Sigmoid colon (tissue), 6 donors: ENCODE measurements at regions not wholly inside any gene's neighbourhood (a gene's known extent, or its start where the extent isn't known, plus 50 kb on each side); places are given as distances from the start of the nearest gene placed in this dataset.

Experiments
- DNase-seq: peaks from one replicate; pipeline ENCODE4 v3.0.0-alpha.2; 2019
- H3K27ac ChIP-seq, 4 donors: fragments of 200-600 bp; sonication (generic); one replicate each; pipeline ENCODE4 v1.5.1; 2016 to 2019; ENCODE audit warnings: mild to moderate bottlenecking in 1 of 4
- H3K27me3 ChIP-seq, 3 donors: fragments of 200-600 bp; sonication (generic); one replicate each; pipeline ENCODE4 v1.5.1; 2019; ENCODE audit warnings: mild to moderate bottlenecking in 1 of 3
- H3K36me3 ChIP-seq, 4 donors: fragments of 200-600 bp; sonication (generic); one replicate each; pipeline ENCODE4 v1.5.1; 2016 to 2019
- H3K4me1 ChIP-seq, 4 donors: fragments of 200-600 bp; sonication (generic); one replicate each; pipeline ENCODE4 v1.5.1; 2017 to 2019
- H3K4me3 ChIP-seq, 4 donors: fragments of 200-600 bp; sonication (generic); one replicate each; pipeline ENCODE4 v1.5.1; 2017 to 2019; ENCODE audit warnings: mild to moderate bottlenecking in 2 of 4, moderate library complexity in 1 of 4
- H3K9me3 ChIP-seq, 4 donors: fragments of 200-600 bp in 3 of 4; sonication (generic) in 3 of 4; one replicate each; pipeline versions ENCODE4 v1.5.1 to v1.6.1; 2013 to 2019
- EP300 ChIP-seq, 4 donors: sonication (generic); formaldehyde crosslinking; IDR thresholded peaks; one replicate each; pipeline ENCODE4 v1.6.1; 2017; ENCODE audit warnings: antibody characterized with exemption in 4 of 4
- POLR2A ChIP-seq, 2 donors: fragments of 450-650 bp; IDR thresholded peaks; one replicate each; pipeline ENCODE4 v1.6.1; 2016; ENCODE audit warnings: antibody characterized with exemption in 2 of 2, mild to moderate bottlenecking in 2 of 2, moderate library complexity in 2 of 2
- POLR2AphosphoS5 ChIP-seq, 4 donors: sonication (generic); formaldehyde crosslinking; IDR thresholded peaks; one replicate each; pipeline ENCODE4 v1.6.1; 2017; ENCODE audit warnings: antibody characterized with exemption in 4 of 4
- WGBS, 2 donors: extraction: QIAGEN DNeasy Blood & Tissue Kit; methylation state at CpG; one replicate each; pipeline ENCODE4 v1.1.7; 2013; 5-methylcytosine and 5-hydroxymethylcytosine counted together
- intact Hi-C: fragments of 100-400 bp; cut with DNase I; formaldehyde crosslinking; loops from one replicate; pipeline ENCODE4 v1.15.1; 2023
- TF ChIP-seq, protein P1 (sequence below), 4 experiments: fragments of 450-650 bp in 3 of 4; fragments of 200-600 bp in 1 of 4; IDR thresholded peaks; one replicate each; pipeline ENCODE4 v1.5.1; 2016 to 2019; ENCODE audit warnings: antibody characterized with exemption in 4 of 4, mild to moderate bottlenecking in 3 of 4, moderate library complexity in 2 of 4
- donor health status: healthy with polysubstance abuse.
- donor health status: healthy.

GRCh38 chr4:138537731-138538490 lies 295.8 kb upstream of the SLC7A11 start:
- H3K9me3 ChIP-seq: peaks cover 0 to 4% (median 0%) of the 10 kb centered on the region in 4 donors
- H3K36me3 ChIP-seq: no peaks in the 10 kb centered on the region
- TF ChIP-seq POLR2A (IDR thresholded peaks at IDR 0.05) (no peak), POLR2AphosphoS5 (IDR thresholded peaks at IDR 0.05) (no peak), EP300 (IDR thresholded peaks at IDR 0.05) (no peak)
- TF ChIP-seq, protein P1, sequence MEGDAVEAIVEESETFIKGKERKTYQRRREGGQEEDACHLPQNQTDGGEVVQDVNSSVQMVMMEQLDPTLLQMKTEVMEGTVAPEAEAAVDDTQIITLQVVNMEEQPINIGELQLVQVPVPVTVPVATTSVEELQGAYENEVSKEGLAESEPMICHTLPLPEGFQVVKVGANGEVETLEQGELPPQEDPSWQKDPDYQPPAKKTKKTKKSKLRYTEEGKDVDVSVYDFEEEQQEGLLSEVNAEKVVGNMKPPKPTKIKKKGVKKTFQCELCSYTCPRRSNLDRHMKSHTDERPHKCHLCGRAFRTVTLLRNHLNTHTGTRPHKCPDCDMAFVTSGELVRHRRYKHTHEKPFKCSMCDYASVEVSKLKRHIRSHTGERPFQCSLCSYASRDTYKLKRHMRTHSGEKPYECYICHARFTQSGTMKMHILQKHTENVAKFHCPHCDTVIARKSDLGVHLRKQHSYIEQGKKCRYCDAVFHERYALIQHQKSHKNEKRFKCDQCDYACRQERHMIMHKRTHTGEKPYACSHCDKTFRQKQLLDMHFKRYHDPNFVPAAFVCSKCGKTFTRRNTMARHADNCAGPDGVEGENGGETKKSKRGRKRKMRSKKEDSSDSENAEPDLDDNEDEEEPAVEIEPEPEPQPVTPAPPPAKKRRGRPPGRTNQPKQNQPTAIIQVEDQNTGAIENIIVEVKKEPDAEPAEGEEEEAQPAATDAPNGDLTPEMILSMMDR (IDR thresholded peaks at IDR 0.05): no peak
- H3K4me3 ChIP-seq: no peak overlapping the region
- H3K4me1 ChIP-seq: no peaks in the 10 kb centered on the region
- no peak overlapping the region for H3K27ac ChIP-seq
- DNase-seq: no peak
- 68 to 77% methylated on average over 4 of the region's 4 CpGs for WGBS, 2 donors
- intact Hi-C loops: no loop called here
- H3K27me3 ChIP-seq: no peaks in the 10 kb centered on the region

- no peaks in the 10 kb centered on the region for H3K36me3 ChIP-seq
- DNase-seq: no peak
- H3K27ac ChIP-seq: no peak overlapping the region
- intact Hi-C loops: no loop called here
- TF ChIP-seq EP300 (IDR thresholded peaks at IDR 0.05): no peak
- TF ChIP-seq, protein P1 (IDR thresholded peaks at IDR 0.05): no peak
- no peak for TF ChIP-seq POLR2AphosphoS5 (IDR thresholded peaks at IDR 0.05)
- TF ChIP-seq POLR2A (IDR thresholded peaks at IDR 0.05): no peak
- H3K27me3 ChIP-seq: no peaks in the 10 kb centered on the region
- H3K9me3 ChIP-seq: peaks cover 0 to 13% (median 1%) of the 10 kb centered on the region in 4 donors
- WGBS, 2 donors: 59 to 77% methylated on average over 2 of the region's 2 CpGs
- H3K4me1 ChIP-seq: no peaks in the 10 kb centered on the region
- H3K4me3 ChIP-seq: no peak overlapping the region
Measured at GRCh38 chr4:138535316-138535715, 293.2 kb upstream of the SLC7A11 start.

DNA sequence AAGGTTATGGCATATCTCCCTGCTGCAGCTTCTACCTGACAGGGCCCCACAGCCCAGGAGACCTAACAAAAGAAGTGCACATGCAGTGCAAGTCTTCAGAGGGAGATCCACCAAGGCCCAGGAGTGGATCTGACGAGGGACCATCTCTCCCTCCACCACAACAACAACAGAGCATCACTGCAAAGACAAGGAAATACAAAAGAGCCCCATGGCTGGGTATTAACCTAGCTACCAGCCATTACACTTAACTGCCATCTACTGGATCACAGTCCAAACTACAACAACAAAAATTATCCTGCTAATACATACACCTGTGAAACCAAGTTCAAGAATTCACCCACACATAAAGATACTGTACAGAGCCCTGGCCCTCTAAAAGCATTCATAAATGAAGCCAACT lies 280.2 kb upstream of the SLC7A11 start:
- no peaks in the 10 kb centered on the region for H3K36me3 ChIP-seq
- no peak for DNase-seq
- TF ChIP-seq POLR2A (IDR thresholded peaks at IDR 0.05) (no peak), EP300 (IDR thresholded peaks at IDR 0.05) (no peak), POLR2AphosphoS5 (IDR thresholded peaks at IDR 0.05) (no peak)
- TF ChIP-seq, protein P1 (IDR thresholded peaks at IDR 0.05): no peak
- no peak overlapping the region for H3K4me3 ChIP-seq
- WGBS, 2 donors: 68 to 73% methylated on average over 1 of the region's 1 CpG
- H3K27me3 ChIP-seq: no peaks in the 10 kb centered on the region
- no peak overlapping the region for H3K27ac ChIP-seq
- H3K9me3 ChIP-seq: no peaks in the 10 kb centered on the region
- no peaks in the 10 kb centered on the region for H3K4me1 ChIP-seq
- intact Hi-C loops: no loop called here

- Histone ChIP-seq H3K27me3 (no peaks in the 10 kb centered on the region), H3K9me3 (no peaks in the 10 kb centered on the region), H3K4me1 (no peaks in the 10 kb centered on the region), H3K36me3 (no peaks in the 10 kb centered on the region), H3K4me3 (no peak overlapping the region), H3K27ac (no peak overlapping the region)
- WGBS, 2 donors: 71 to 79% methylated on average over 4 of the region's 4 CpGs
- DNase-seq: peak; percentile 41
- intact Hi-C loops: no loop called here
- no peak for TF ChIP-seq POLR2AphosphoS5 (IDR thresholded peaks at IDR 0.05)
Measured at GRCh38 chr4:138521809-138522208, 279.7 kb upstream of the SLC7A11 start.

GRCh38 chr4:138519436-138519835 lies 277.3 kb upstream of the SLC7A11 start:
- no peak for TF ChIP-seq POLR2A (IDR thresholded peaks at IDR 0.05)
- TF ChIP-seq, protein P1 (IDR thresholded peaks at IDR 0.05): no peak
- no peak for DNase-seq
- intact Hi-C loops: no loop called here
- no peaks in the 10 kb centered on the region for H3K36me3 ChIP-seq
- H3K4me3 ChIP-seq: no peak overlapping the region
- WGBS, 2 donors: 41% methylated on average over 2 of the region's 2 CpGs
- H3K9me3 ChIP-seq: no peaks in the 10 kb centered on the region
- H3K4me1 ChIP-seq: no peaks in the 10 kb centered on the region
- no peak overlapping the region for H3K27ac ChIP-seq
- H3K27me3 ChIP-seq: no peaks in the 10 kb centered on the region
